Kidney (tissue), 13 donors: ENCODE measurements at regions not wholly inside any gene's neighbourhood (a gene's known extent, or its start where the extent isn't known, plus 50 kb on each side); places are given as distances from the start of the nearest gene placed in this dataset.

Experiments
- DNase-seq, 5 donors: peaks; one replicate each; pipeline ENCODE4 v3.0.0-alpha.2; 2013 to 2020
- FAIRE-seq: peaks from 2 replicates; lab custom pipeline; 2012; peaks lifted over from hg19 to GRCh38; lab: Jason Lieb, UNC
- H3K27ac ChIP-seq, 2 donors: one replicate each; pipeline ENCODE4 v1.7.0; 2013; ENCODE audit warnings: low read depth in 2 of 2, low read length in 2 of 2, inconsistent platforms in 1 of 2
- H3K27me3 ChIP-seq: one replicate; pipeline ENCODE4 v1.7.1; 2013; ENCODE audit warnings: low read length, inconsistent platforms; ENCODE audit not compliant: control insufficient read depth, insufficient read depth
- H3K36me3 ChIP-seq, 3 donors: one replicate each; pipeline versions ENCODE4 v1.7.0 to v1.7.1; 2013; ENCODE audit warnings: low read length in 3 of 3, control low read depth in 1 of 3, inconsistent platforms in 1 of 3; ENCODE audit not compliant: insufficient read depth in 3 of 3, control insufficient read depth in 2 of 3
- H3K4me1 ChIP-seq, 3 donors: one replicate each; pipeline versions ENCODE4 v1.7.0 to v1.7.1; 2013; ENCODE audit warnings: low read length in 3 of 3, inconsistent platforms in 1 of 3, low read depth in 1 of 3; ENCODE audit not compliant: control insufficient read depth in 2 of 3, insufficient read depth in 2 of 3
- H3K4me3 ChIP-seq, 3 donors: one replicate each; pipeline versions ENCODE4 v1.7.0 to v1.8.1; 2013; ENCODE audit warnings: low read length in 3 of 3, control low read depth in 1 of 3, inconsistent platforms in 1 of 3
- H3K9ac ChIP-seq, 3 donors: one replicate each; pipeline versions ENCODE4 v1.7.0 to v1.7.1; 2013; ENCODE audit warnings: low read length in 3 of 3, control low read depth in 1 of 3, inconsistent platforms in 1 of 3
- H3K9me3 ChIP-seq, 3 donors: one replicate each; pipeline versions ENCODE4 v1.7.0 to v1.7.1; 2013; ENCODE audit warnings: low read length in 3 of 3, control low read depth in 1 of 3, inconsistent platforms in 1 of 3; ENCODE audit not compliant: control insufficient read depth in 2 of 3, insufficient read depth in 1 of 3
- CTCF ChIP-seq: IDR thresholded peaks from 3 replicates; pipeline ENCODE4 v1.5.1; 2012; ENCODE audit warnings: mild to moderate bottlenecking, moderate library complexity, borderline replicate concordance; ENCODE audit not compliant: insufficient read depth; ENCODE audit errors: extremely low read depth
- intact Hi-C: fragments of 100-400 bp; cut with DNase I; formaldehyde crosslinking; loops from one replicate; pipeline ENCODE4 v1.11.1; 2022
- donor health status: control.
- donor health status: control.
- donor health status: control.
- donor health status: control.
- donor health status: control.
- donor health status: DM: yes; HTN: yes; CAD: no.
- donor health status: Normal renal cell carcinoma (clear cell type).

DNA sequence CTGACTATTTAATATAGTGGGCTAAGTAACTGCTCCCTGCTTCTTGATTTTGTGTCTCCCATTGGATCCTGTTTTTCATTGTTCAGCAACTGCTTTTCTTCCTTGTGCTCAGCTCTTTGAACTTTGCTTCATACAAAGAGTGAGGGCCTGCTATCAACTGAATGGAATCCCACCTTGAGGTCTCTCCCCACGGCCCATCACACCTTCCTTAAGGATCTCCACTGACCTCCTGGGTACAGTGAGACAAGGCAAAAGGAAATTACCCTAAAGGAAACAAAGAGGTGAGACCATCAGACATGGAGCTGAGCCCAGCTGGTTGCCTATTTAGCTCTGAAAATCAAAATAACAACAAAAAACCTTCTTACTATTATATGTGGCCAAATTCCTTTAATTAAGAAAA, 91.3 kb upstream of the RPL34 start:
- no peaks in the 10 kb centered on the region for H3K36me3 ChIP-seq
- no peak for TF ChIP-seq CTCF
- no peaks in the 10 kb centered on the region for H3K9me3 ChIP-seq
- H3K27me3 ChIP-seq, result no peaks in the 10 kb centered on the region
- FAIRE-seq (no peak), DNase-seq (no peak)
- no peaks in the 10 kb centered on the region for H3K4me1 ChIP-seq
- intact Hi-C loops, result no loop called here
- no peak overlapping the region for H3K9ac ChIP-seq
- H3K4me3 ChIP-seq, result no peak overlapping the region
- no peak overlapping the region for H3K27ac ChIP-seq

- intact Hi-C loops, result no loop called here
- Histone ChIP-seq H3K36me3 (no peaks in the 10 kb centered on the region), H3K9me3 (no peaks in the 10 kb centered on the region), H3K27ac (no peak overlapping the region), H3K4me1 (no peaks in the 10 kb centered on the region), H3K27me3 (no peaks in the 10 kb centered on the region), H3K4me3 (no peak overlapping the region), H3K9ac (no peak overlapping the region)
- no peak for FAIRE-seq
- TF ChIP-seq CTCF, result no peak
- DNase-seq, result no peak
Observed at GRCh38 chr4:108527723-108528122, 92.7 kb upstream of the RPL34 start.

- Histone ChIP-seq H3K4me3 (no peak overlapping the region), H3K4me1 (no peaks in the 10 kb centered on the region), H3K27me3 (no peaks in the 10 kb centered on the region), H3K9me3 (no peaks in the 10 kb centered on the region), H3K27ac (no peak overlapping the region), H3K36me3 (no peaks in the 10 kb centered on the region), H3K9ac (no peak overlapping the region)
- FAIRE-seq (no peak), DNase-seq (no peak)
- intact Hi-C loops, result no loop called here
- TF ChIP-seq CTCF, result no peak
Observed at GRCh38 chr4:108520807-108521206, 99.6 kb upstream of the RPL34 start.

- H3K4me3 ChIP-seq, result no peak overlapping the region
- TF ChIP-seq CTCF, result no peak
- DNase-seq (no peak), FAIRE-seq (no peak)
- no peaks in the 10 kb centered on the region for H3K9me3 ChIP-seq
- no peaks in the 10 kb centered on the region for H3K27me3 ChIP-seq
- H3K9ac ChIP-seq, result no peak overlapping the region
- H3K36me3 ChIP-seq, result no peaks in the 10 kb centered on the region
- intact Hi-C loops, result no loop called here
- H3K27ac ChIP-seq, result no peak overlapping the region
- H3K4me1 ChIP-seq, result no peaks in the 10 kb centered on the region
Observed at GRCh38 chr4:108519911-108520601, 100.3 kb upstream of the RPL34 start.
